Ishikawa (cell line): ENCODE measurements at regions not wholly inside any gene's neighbourhood (a gene's known extent, or its start where the extent isn't known, plus 50 kb on each side); places are given as distances from the start of the nearest gene placed in this dataset.

Experiments
- CEBPB ChIP-seq: IDR thresholded peaks from 2 replicates; pipeline ENCODE4 v1.6.1; 2012
- CREB1 ChIP-seq: IDR thresholded peaks from 2 replicates; pipeline ENCODE4 v1.6.1; 2012; ENCODE audit warnings: low read depth
- EP300 ChIP-seq: IDR thresholded peaks from 2 replicates; pipeline ENCODE4 v1.6.1; 2012; ENCODE audit warnings: borderline replicate concordance
- FOXM1 ChIP-seq: IDR thresholded peaks from 2 replicates; pipeline ENCODE4 v1.6.1; 2012; ENCODE audit warnings: low read depth, borderline replicate concordance
- RAD21 ChIP-seq: IDR thresholded peaks from 2 replicates; pipeline ENCODE4 v1.6.1; 2012; ENCODE audit warnings: low read depth
- TAF1 ChIP-seq: IDR thresholded peaks from 2 replicates; pipeline ENCODE4 v1.6.1; 2012; ENCODE audit warnings: low read depth, mild to moderate bottlenecking
- YY1 ChIP-seq: IDR thresholded peaks from 2 replicates; pipeline ENCODE4 v1.6.1; 2012; ENCODE audit warnings: low read depth
- ZBTB7A ChIP-seq: IDR thresholded peaks from 2 replicates; pipeline ENCODE4 v1.6.1; 2012; ENCODE audit warnings: low read depth
- TF ChIP-seq, protein P1 (sequence below): IDR thresholded peaks from 2 replicates; pipeline ENCODE4 v1.6.1; 2012

DNA sequence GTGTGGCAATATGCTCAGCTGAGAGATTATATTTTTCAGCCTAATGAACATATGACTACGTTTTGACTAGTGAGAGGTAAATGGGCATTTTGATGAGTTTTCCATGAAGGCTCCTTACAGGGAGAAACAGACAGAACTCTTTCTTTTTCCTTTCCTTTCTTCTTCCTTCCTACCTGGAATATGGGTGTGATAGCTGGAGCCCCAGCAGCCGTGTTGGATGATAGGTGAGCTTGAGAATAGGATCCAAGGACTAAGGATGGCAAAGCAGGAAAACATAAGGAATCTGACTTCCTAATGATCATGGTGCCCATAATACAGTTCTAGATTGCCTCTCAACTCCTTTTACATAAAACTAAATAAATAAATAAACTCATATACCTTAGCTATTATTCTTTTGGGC lies 124.0 kb downstream of the MAIP1 start:
- TF ChIP-seq TAF1: no peak
- no peak for TF ChIP-seq EP300
- TF ChIP-seq RAD21: no peak
- no peak for TF ChIP-seq YY1
- TF ChIP-seq CEBPB: no peak
- TF ChIP-seq CREB1: no peak
- TF ChIP-seq, protein P1, sequence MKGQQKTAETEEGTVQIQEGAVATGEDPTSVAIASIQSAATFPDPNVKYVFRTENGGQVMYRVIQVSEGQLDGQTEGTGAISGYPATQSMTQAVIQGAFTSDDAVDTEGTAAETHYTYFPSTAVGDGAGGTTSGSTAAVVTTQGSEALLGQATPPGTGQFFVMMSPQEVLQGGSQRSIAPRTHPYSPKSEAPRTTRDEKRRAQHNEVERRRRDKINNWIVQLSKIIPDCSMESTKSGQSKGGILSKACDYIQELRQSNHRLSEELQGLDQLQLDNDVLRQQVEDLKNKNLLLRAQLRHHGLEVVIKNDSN: no peak
- no peak for TF ChIP-seq FOXM1
- no peak for TF ChIP-seq ZBTB7A
